Testis (tissue), 2 donors: ENCODE measurements at regions not wholly inside any gene's neighbourhood (a gene's known extent, or its start where the extent isn't known, plus 50 kb on each side); places are given as distances from the start of the nearest gene placed in this dataset.

Source experiments
- DNase-seq: peaks from one replicate; pipeline ENCODE4 v3.0.0-alpha.2; 2019
- H3K27ac ChIP-seq, 2 donors: fragments of 200-600 bp; sonication (generic); one replicate each; pipeline ENCODE4 v1.5.1; 2019
- H3K27me3 ChIP-seq: fragments of 200-600 bp; sonication (generic); one replicate; pipeline ENCODE4 v1.5.1; 2019
- H3K36me3 ChIP-seq: fragments of 200-600 bp; sonication (generic); one replicate; pipeline ENCODE4 v1.5.1; 2017; ENCODE audit warnings: low read depth; ENCODE audit errors: missing control alignments
- H3K4me1 ChIP-seq: fragments of 200-600 bp; sonication (generic); one replicate; pipeline ENCODE4 v1.5.1; 2019
- H3K4me3 ChIP-seq, 2 donors: fragments of 200-600 bp; sonication (generic); one replicate each; pipeline ENCODE4 v1.5.1; 2017 to 2019
- H3K9me3 ChIP-seq: fragments of 200-600 bp; sonication (generic); one replicate; pipeline ENCODE4 v1.5.1; 2017
- POLR2A ChIP-seq: fragments of 450-650 bp; IDR thresholded peaks from one replicate; pipeline ENCODE4 v1.6.1; 2017; ENCODE audit warnings: antibody characterized with exemption, mild to moderate bottlenecking, moderate library complexity
- WGBS, 2 donors: methylation state at CpG; one replicate each; pipeline ENCODE4 v1.1.5; 2018; 5-methylcytosine and 5-hydroxymethylcytosine counted together
- intact Hi-C: fragments of 100-400 bp; cut with DNase I; formaldehyde crosslinking; loops from one replicate; pipeline ENCODE4 v1.15.1; 2023; ENCODE audit warnings: low total_unique reads
- TF ChIP-seq, protein P1 (sequence below), 3 experiments: fragments of 450-650 bp in 2 of 3; fragments of 200-600 bp in 1 of 3; sonication (generic) in 1 of 3; IDR thresholded peaks; one replicate each; pipeline ENCODE4 v1.5.1; 2016 to 2019; ENCODE audit warnings: antibody characterized with exemption in 3 of 3, mild to moderate bottlenecking in 2 of 3, moderate library complexity in 1 of 3

DNA sequence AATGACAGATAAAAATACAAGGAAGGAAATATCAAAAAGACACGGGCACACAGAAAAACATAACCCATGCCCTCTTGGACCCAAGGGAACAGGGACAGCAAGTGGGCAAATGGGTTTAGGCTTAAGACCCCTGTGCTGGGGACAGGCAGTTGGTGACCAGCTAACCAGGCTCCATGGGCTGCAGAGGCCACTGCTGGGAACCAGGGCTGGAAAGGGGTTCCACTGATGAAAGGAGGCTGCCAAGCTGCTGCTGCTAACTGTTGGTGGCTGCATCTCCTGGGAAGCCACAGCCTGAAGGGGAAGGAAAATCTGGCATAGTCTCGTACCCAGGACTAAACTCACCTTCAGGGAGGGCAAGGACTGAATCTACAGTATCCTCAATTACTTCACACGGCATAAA lies 579.2 kb upstream of the MGMT start:
- Histone ChIP-seq H3K27me3 (no peaks in the 10 kb centered on the region), H3K36me3 (no peaks in the 10 kb centered on the region), H3K4me1 (no peaks in the 10 kb centered on the region), H3K27ac (no peak overlapping the region), H3K9me3 (no peaks in the 10 kb centered on the region), H3K4me3 (no peak overlapping the region)
- 82 to 88% methylated on average over 3 of the region's 3 CpGs for WGBS, 2 donors
- intact Hi-C loops: no loop called here
- TF ChIP-seq, protein P1, sequence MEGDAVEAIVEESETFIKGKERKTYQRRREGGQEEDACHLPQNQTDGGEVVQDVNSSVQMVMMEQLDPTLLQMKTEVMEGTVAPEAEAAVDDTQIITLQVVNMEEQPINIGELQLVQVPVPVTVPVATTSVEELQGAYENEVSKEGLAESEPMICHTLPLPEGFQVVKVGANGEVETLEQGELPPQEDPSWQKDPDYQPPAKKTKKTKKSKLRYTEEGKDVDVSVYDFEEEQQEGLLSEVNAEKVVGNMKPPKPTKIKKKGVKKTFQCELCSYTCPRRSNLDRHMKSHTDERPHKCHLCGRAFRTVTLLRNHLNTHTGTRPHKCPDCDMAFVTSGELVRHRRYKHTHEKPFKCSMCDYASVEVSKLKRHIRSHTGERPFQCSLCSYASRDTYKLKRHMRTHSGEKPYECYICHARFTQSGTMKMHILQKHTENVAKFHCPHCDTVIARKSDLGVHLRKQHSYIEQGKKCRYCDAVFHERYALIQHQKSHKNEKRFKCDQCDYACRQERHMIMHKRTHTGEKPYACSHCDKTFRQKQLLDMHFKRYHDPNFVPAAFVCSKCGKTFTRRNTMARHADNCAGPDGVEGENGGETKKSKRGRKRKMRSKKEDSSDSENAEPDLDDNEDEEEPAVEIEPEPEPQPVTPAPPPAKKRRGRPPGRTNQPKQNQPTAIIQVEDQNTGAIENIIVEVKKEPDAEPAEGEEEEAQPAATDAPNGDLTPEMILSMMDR (IDR thresholded peaks at IDR 0.05): no peak
- no peak for DNase-seq

DNA sequence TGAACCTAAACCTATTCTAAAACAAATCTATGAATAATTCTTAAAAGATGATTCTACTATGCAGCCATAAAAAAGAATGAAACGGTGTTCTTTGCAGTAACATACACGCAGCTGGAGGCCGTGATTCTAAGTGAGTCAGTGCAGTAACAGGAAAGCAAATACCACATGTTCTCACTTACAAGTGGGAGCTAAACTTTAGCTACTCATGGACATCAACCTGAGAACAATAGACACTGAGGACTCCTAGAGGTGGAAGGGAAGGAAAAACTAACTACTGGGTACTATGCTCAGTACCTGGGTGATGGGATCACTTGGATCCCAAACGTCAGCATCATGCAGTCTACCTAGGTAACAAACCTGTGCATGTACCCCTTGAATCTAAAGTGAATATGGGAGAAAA lies 575.0 kb upstream of the MGMT start:
- no peaks in the 10 kb centered on the region for H3K9me3 ChIP-seq
- no peaks in the 10 kb centered on the region for H3K27me3 ChIP-seq
- H3K27ac ChIP-seq: no peak overlapping the region
- H3K36me3 ChIP-seq: no peaks in the 10 kb centered on the region
- no peak for TF ChIP-seq POLR2A
- TF ChIP-seq, protein P1 (IDR thresholded peaks at IDR 0.05): no peak
- H3K4me3 ChIP-seq: no peak overlapping the region
- intact Hi-C loops: no loop called here
- H3K4me1 ChIP-seq: peaks cover 2% of the 10 kb centered on the region
- 90 to 92% methylated on average over 4 of the region's 4 CpGs for WGBS, 2 donors
- DNase-seq: no peak

DNA sequence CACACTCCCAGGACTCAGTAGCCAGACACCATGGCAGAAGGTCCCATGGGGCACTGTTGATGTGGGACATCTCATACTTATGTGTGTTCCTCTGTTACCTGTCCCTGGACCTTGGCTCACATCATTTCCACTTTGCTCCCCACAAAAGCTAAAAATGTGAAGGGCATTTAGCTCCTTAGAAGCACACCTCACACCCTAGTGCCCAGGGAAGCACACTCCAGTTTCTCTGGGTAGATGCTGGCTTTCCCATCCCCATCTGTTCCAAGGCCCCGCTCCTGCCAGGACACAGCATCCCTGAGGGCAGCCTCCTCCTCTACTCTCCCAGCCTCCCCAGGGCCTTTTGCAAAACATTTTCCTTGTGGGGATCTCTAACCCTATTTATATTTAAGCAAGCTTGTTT lies 572.4 kb upstream of the MGMT start:
- Histone ChIP-seq H3K27me3 (no peaks in the 10 kb centered on the region), H3K4me3 (no peak overlapping the region), H3K27ac (no peak overlapping the region), H3K4me1 (peaks cover 18% of the 10 kb centered on the region), H3K9me3 (no peaks in the 10 kb centered on the region), H3K36me3 (no peaks in the 10 kb centered on the region)
- DNase-seq: no peak
- TF ChIP-seq, protein P1 (IDR thresholded peaks at IDR 0.05): no peak
- TF ChIP-seq POLR2A: no peak
- intact Hi-C loops: no loop called here
- 48 to 75% methylated on average over 1 of the region's 1 CpG for WGBS, 2 donors

DNA sequence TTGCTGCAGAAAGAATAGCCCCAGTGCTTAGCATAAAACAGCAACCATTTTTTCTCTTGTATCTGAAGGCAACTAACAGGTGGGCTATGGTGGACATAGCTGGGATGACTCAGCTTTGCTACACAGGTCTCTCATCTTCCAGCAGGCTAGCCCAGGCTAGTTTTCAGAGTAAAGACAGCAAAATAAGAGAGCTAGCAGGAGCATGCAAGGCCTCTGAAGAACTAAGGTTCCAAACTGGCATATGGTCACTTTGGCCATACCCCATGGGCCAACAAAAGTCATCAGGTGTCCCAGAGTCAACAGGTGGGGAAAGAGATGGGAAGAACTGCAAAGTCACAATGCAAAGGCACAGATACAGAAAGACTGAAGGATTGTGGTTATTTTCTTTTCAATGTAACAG lies 571.6 kb upstream of the MGMT start:
- no peaks in the 10 kb centered on the region for H3K9me3 ChIP-seq
- H3K27ac ChIP-seq: no peak overlapping the region
- H3K4me1 ChIP-seq: peaks cover 18% of the 10 kb centered on the region
- TF ChIP-seq, protein P1 (IDR thresholded peaks at IDR 0.05): no peak
- TF ChIP-seq POLR2A: no peak
- intact Hi-C loops: no loop called here
- H3K36me3 ChIP-seq: no peaks in the 10 kb centered on the region
- H3K27me3 ChIP-seq: no peaks in the 10 kb centered on the region
- DNase-seq: no peak
- no peak overlapping the region for H3K4me3 ChIP-seq

DNA sequence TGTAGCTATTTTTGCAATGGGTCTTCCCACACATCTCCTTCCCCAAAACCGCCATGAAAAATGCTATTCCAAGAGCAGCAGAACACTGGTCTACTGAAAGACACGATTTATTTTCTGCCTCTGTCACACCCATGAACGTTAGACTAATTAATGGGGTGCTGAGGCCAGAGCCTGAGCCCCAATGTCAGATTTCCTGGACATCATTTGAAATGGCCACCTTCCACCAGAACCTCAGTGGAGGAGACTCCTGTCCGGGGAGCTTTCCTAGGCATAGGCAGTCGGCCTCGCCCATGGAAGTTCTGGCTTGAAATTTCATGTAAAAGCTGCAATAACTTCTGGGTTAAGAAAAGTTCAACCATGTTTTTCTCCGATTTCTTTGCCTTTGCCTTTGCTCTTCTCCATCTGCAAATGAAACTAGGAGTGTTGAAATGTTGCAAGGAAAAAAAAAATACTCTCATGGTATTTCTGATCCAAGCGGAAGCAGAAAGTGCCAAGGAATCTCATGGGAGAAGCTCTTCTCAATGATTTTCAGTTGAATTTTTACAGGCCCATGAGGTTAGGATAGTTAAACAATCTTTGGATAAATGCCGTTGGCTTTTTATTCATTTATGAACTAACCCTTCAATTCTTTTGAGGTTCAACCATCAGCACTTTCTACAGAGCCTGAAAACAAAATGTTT lies 570.8 kb upstream of the MGMT start:
- Histone ChIP-seq H3K4me1 (peaks cover 18% of the 10 kb centered on the region), H3K27me3 (no peaks in the 10 kb centered on the region), H3K27ac (no peak overlapping the region), H3K9me3 (no peaks in the 10 kb centered on the region), H3K36me3 (no peaks in the 10 kb centered on the region), H3K4me3 (no peak overlapping the region)
- WGBS, 2 donors: 59 to 63% methylated on average over 9 of the region's 9 CpGs
- TF ChIP-seq POLR2A: no peak
- TF ChIP-seq, protein P1 (IDR thresholded peaks at IDR 0.05): no peak
- no peak for DNase-seq
- intact Hi-C loops: no loop called here
